ENCODE measurements at regions not wholly inside any gene's neighbourhood (a gene's known extent, or its start where the extent isn't known, plus 50 kb on each side); places are given as distances from the start of the nearest gene placed in this dataset.
"Not testable (repeated sequence)": the region's sequence is repeated elsewhere in the genome, so short reads cannot be mapped to it uniquely, and the experiment has no call there.

DNA sequence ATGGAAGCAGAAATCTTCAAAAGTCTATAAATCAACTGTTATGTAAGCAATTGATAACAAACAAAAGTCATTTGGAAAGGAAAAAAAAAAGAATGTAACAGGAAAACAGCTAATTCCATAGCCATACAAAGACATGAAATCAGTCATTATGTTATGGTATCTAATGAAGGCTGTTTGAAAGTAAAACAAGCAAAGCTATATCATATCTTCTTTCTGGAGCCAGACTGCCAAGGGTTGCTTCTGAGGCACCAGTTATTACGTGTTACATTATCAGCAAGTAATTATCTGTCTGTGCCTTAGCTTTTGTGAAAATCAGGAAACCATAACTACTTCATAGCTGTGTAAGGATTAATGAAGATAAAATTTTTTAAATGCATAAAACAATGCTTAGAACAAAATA, 480.2 kb downstream of the FAT4 start:
- Mint-ChIP-seq H3K9me3 (ENCODE audit: unreplicated experiment) (no peaks in the 10 kb centered on the region), H3K4me3 (ENCODE audit: unreplicated experiment) (no peak overlapping the region), H3K36me3 (ENCODE audit: low read depth, unreplicated experiment) (no peaks in the 10 kb centered on the region), H3K27me3 (ENCODE audit: low read depth, unreplicated experiment) (no peaks in the 10 kb centered on the region), H3K4me1 (ENCODE audit: low read depth, unreplicated experiment) (no peaks in the 10 kb centered on the region), H3K27ac (ENCODE audit: unreplicated experiment) (no peak overlapping the region)
- no peaks in the 10 kb centered on the region for H3K79me2 ChIP-seq (ENCODE audit: insufficient read depth, low read length)
- H3K4me3 ChIP-seq (ENCODE audit: insufficient read depth, low read depth, low read length), result no peak overlapping the region
- no peaks in the 10 kb centered on the region for H3K9me3 ChIP-seq (ENCODE audit: insufficient read depth, low read depth, low read length)
- H3K36me3 ChIP-seq (ENCODE audit: insufficient read depth, low read length), result no peaks in the 10 kb centered on the region
- no peak for DNase-seq (ENCODE audit: low read depth)
- TF ChIP-seq, protein P1, sequence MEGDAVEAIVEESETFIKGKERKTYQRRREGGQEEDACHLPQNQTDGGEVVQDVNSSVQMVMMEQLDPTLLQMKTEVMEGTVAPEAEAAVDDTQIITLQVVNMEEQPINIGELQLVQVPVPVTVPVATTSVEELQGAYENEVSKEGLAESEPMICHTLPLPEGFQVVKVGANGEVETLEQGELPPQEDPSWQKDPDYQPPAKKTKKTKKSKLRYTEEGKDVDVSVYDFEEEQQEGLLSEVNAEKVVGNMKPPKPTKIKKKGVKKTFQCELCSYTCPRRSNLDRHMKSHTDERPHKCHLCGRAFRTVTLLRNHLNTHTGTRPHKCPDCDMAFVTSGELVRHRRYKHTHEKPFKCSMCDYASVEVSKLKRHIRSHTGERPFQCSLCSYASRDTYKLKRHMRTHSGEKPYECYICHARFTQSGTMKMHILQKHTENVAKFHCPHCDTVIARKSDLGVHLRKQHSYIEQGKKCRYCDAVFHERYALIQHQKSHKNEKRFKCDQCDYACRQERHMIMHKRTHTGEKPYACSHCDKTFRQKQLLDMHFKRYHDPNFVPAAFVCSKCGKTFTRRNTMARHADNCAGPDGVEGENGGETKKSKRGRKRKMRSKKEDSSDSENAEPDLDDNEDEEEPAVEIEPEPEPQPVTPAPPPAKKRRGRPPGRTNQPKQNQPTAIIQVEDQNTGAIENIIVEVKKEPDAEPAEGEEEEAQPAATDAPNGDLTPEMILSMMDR (IDR thresholded peaks at IDR 0.05; ENCODE audit: insufficient read depth, low read depth, low read length), result no peak
- TF ChIP-seq EZH2 (IDR thresholded peaks at IDR 0.05; ENCODE audit: insufficient read depth, low read length), result no peak
- no peak overlapping the region for H3K27ac ChIP-seq (ENCODE audit: low read depth, low read length)
- H3K4me2 ChIP-seq (ENCODE audit: low read length), result no peak overlapping the region
- no peaks in the 10 kb centered on the region for H4K20me1 ChIP-seq (ENCODE audit: insufficient read depth, low read length)
- no peak overlapping the region for H3K9ac ChIP-seq (ENCODE audit: low read length)
- no peaks in the 10 kb centered on the region for H3K4me1 ChIP-seq (ENCODE audit: insufficient read depth, low read length)
- FAIRE-seq, result no peak
- no peaks in the 10 kb centered on the region for H3K27me3 ChIP-seq (ENCODE audit: insufficient read depth, low read length)
- H2AFZ ChIP-seq (ENCODE audit: low read depth, low read length), result no peak overlapping the region

DNA sequence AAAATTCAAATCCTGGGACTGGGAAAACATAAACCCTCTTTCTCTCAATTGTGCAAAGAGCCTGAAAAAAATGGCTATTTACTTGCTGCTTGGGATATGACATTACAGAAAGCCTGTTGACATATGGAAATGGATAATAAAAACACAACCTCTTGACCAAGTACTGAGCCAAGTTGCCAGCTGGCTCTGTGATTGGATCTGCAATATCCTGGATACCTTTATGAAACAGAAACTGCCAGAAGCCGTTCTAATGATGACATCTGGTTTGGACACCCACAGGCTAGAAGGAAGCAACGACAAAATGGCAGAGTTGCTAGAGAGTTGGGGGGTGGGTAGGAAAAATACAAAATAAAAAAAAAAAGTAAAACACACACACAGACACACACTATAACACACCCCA, 481.4 kb downstream of the FAT4 start:
- Histone ChIP-seq H3K4me3 (ENCODE audit: insufficient read depth, low read depth, low read length) (no peak overlapping the region), H3K9ac (ENCODE audit: low read length) (no peak overlapping the region), H3K79me2 (ENCODE audit: insufficient read depth, low read length) (no peaks in the 10 kb centered on the region), H2AFZ (ENCODE audit: low read depth, low read length) (no peak overlapping the region), H4K20me1 (ENCODE audit: insufficient read depth, low read length) (no peaks in the 10 kb centered on the region), H3K9me3 (ENCODE audit: insufficient read depth, low read depth, low read length) (no peaks in the 10 kb centered on the region), H3K4me2 (ENCODE audit: low read length) (no peak overlapping the region), H3K27ac (ENCODE audit: low read depth, low read length) (no peak overlapping the region), H3K4me1 (ENCODE audit: insufficient read depth, low read length) (no peaks in the 10 kb centered on the region), H3K36me3 (ENCODE audit: insufficient read depth, low read length) (no peaks in the 10 kb centered on the region), H3K27me3 (ENCODE audit: insufficient read depth, low read length) (no peaks in the 10 kb centered on the region)
- FAIRE-seq (no peak), DNase-seq (ENCODE audit: low read depth) (no peak)
- Mint-ChIP-seq H3K4me3 (ENCODE audit: unreplicated experiment) (no peak overlapping the region), H3K4me1 (ENCODE audit: low read depth, unreplicated experiment) (no peaks in the 10 kb centered on the region), H3K9me3 (ENCODE audit: unreplicated experiment) (no peaks in the 10 kb centered on the region), H3K27me3 (ENCODE audit: low read depth, unreplicated experiment) (no peaks in the 10 kb centered on the region), H3K36me3 (ENCODE audit: low read depth, unreplicated experiment) (no peaks in the 10 kb centered on the region), H3K27ac (ENCODE audit: unreplicated experiment) (no peak overlapping the region)
- TF ChIP-seq, protein P1 (IDR thresholded peaks at IDR 0.05; ENCODE audit: insufficient read depth, low read depth, low read length), result no peak
- TF ChIP-seq EZH2 (IDR thresholded peaks at IDR 0.05; ENCODE audit: insufficient read depth, low read length), result no peak

DNA sequence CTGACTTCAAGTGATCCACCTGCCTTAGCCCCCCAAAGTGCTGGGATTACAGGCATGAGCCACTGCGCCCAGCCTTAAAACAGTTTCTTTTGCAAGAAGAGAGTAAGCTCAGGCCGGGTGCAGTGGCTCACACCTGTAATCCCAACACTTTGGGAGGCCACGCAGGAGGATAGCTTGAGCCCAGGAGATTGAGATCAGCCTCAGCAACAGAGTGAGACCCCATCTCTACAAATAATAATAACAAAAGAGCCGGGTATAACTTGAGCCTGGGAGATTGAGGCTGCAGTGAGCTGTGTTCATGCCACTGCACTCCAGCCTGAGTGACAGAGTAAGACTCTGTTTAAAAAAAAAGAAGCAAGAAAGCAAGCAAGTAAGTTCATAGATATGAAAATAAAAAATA, 482.9 kb downstream of the FAT4 start:
- H3K36me3 Mint-ChIP-seq (ENCODE audit: low read depth, unreplicated experiment); FAIRE-seq; DNase-seq (ENCODE audit: low read depth): not testable (repeated sequence)

More for the DNA sequence above, 482.9 kb downstream of the FAT4 start:
- H3K9ac ChIP-seq (ENCODE audit: low read length); H3K9me3 ChIP-seq (ENCODE audit: insufficient read depth, low read depth, low read length); H3K27me3 ChIP-seq (ENCODE audit: insufficient read depth, low read length); H3K27ac ChIP-seq (ENCODE audit: low read depth, low read length); H3K9me3 Mint-ChIP-seq (ENCODE audit: unreplicated experiment); H2AFZ ChIP-seq (ENCODE audit: low read depth, low read length); H3K27ac Mint-ChIP-seq (ENCODE audit: unreplicated experiment); H3K4me1 ChIP-seq (ENCODE audit: insufficient read depth, low read length); H3K36me3 ChIP-seq (ENCODE audit: insufficient read depth, low read length); H3K4me1 Mint-ChIP-seq (ENCODE audit: low read depth, unreplicated experiment); H4K20me1 ChIP-seq (ENCODE audit: insufficient read depth, low read length); H3K27me3 Mint-ChIP-seq (ENCODE audit: low read depth, unreplicated experiment); H3K4me3 ChIP-seq (ENCODE audit: insufficient read depth, low read depth, low read length); H3K4me2 ChIP-seq (ENCODE audit: low read length); H3K4me3 Mint-ChIP-seq (ENCODE audit: unreplicated experiment); H3K79me2 ChIP-seq (ENCODE audit: insufficient read depth, low read length): not testable (repeated sequence)
